ENCODE measurements at regions not wholly inside any gene's neighbourhood (a gene's known extent, or its start where the extent isn't known, plus 50 kb on each side); places are given as distances from the start of the nearest gene placed in this dataset.

DNA sequence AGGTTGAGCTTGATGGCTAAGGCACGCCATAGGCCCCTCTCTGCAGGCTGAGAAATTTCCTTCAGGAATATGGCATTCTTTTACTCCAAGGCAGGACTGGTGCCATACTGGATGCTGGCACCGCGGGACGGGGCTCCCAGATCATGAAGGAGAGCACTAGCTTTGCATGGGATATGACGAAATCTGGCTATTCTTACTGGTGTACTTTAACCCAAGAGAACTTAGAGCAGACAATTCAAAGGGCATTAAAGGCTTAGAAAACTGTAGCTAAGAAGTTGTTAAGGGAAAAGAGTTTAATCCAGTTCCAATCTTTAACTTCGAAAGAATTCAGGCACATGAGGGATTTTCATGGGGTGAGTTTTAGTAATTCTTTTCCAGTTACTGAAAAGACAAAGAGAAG is 204.4 kb upstream of the ESRRG start:
- ATAC-seq (ENCODE audit: insufficient number of reproducible peaks, low FRiP score, low read depth) = no peak
- Histone ChIP-seq H3K27ac (no peak overlapping the region), H3K4me3 (no peak overlapping the region), H3K27me3 (replicated peaks; ENCODE audit: insufficient read depth) (no peaks in the 10 kb centered on the region), H3K9me3 (no peaks in the 10 kb centered on the region), H3K36me3 (no peaks in the 10 kb centered on the region), H3K4me1 (ENCODE audit: control insufficient read depth in 1 of 2, low read depth in 2 of 2) (no peaks in the 10 kb centered on the region)
- no peak for DNase-seq (ENCODE audit: low spot score)
- TF ChIP-seq CTCF (IDR thresholded peaks at IDR 0.05) = no peak

DNA sequence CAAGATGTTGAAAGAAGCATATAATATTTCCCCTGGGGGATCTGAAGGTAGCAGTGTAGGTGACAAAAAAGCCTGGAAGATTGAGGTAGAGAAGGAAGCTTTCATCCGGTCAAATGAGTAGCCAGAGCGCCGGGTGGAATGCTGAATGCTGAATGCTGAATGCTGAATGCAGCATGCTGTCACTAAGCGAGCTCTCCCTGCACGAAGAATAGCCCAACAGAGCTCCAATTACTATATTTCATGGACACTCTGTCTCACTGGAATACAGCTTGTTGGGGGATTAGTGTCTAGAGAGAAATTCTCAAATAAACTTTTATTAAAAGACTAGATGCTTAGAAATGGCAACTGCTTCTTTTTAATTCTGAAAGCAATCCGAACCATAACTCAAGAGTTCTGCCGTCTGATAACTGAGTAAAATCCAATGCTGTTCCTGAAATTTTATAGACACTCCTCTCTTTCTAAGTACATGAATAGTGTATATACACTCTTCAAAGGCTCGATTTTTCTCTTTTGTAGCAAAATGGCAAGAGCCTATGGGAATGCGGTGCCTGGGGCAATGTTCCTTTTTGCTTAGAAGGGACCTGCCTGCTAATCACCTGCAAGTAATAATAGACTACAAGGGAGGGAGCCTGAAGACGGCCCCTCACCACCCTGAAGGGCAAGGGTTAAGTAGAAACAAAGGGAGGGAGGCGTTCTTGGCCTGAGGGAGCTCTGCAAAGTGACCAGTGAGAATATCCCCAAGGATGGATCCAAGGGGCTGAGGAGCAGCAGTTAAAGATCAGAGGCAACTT is 203.7 kb upstream of the ESRRG start:
- Histone ChIP-seq H3K9me3 (no peaks in the 10 kb centered on the region), H3K36me3 (no peaks in the 10 kb centered on the region), H3K27me3 (replicated peaks; ENCODE audit: insufficient read depth) (no peaks in the 10 kb centered on the region), H3K4me3 (no peak overlapping the region), H3K27ac (no peak overlapping the region), H3K4me1 (ENCODE audit: control insufficient read depth in 1 of 2, low read depth in 2 of 2) (no peaks in the 10 kb centered on the region)
- TF ChIP-seq CTCF (IDR thresholded peaks at IDR 0.05) = no peak
- DNase-seq (ENCODE audit: low spot score) (no peak), ATAC-seq (ENCODE audit: insufficient number of reproducible peaks, low FRiP score, low read depth) (no peak)

- no peak overlapping the region for H3K4me3 ChIP-seq
- H3K4me1 ChIP-seq (ENCODE audit: control insufficient read depth in 1 of 2, low read depth in 2 of 2) = no peaks in the 10 kb centered on the region
- H3K9me3 ChIP-seq = no peaks in the 10 kb centered on the region
- DNase-seq (ENCODE audit: low spot score) (no peak), ATAC-seq (ENCODE audit: insufficient number of reproducible peaks, low FRiP score, low read depth) (no peak)
- no peak overlapping the region for H3K27ac ChIP-seq
- no peaks in the 10 kb centered on the region for H3K27me3 ChIP-seq (replicated peaks; ENCODE audit: insufficient read depth)
- no peaks in the 10 kb centered on the region for H3K36me3 ChIP-seq
- no peak for TF ChIP-seq CTCF (IDR thresholded peaks at IDR 0.05)
These were observed 202.9 kb upstream of the ESRRG start for GRCh38 chr1:216925962-216926625.

- Histone ChIP-seq H3K4me3 (no peak overlapping the region), H3K27ac (no peak overlapping the region), H3K4me1 (ENCODE audit: control insufficient read depth in 1 of 2, low read depth in 2 of 2) (no peaks in the 10 kb centered on the region), H3K9me3 (no peaks in the 10 kb centered on the region), H3K36me3 (no peaks in the 10 kb centered on the region), H3K27me3 (replicated peaks; ENCODE audit: insufficient read depth) (no peaks in the 10 kb centered on the region)
- TF ChIP-seq CTCF (IDR thresholded peaks at IDR 0.05) = no peak
- DNase-seq (ENCODE audit: low spot score) (no peak), ATAC-seq (ENCODE audit: insufficient number of reproducible peaks, low FRiP score, low read depth) (no peak)
These were observed 201.5 kb upstream of the ESRRG start for GRCh38 chr1:216924732-216925131.

DNA sequence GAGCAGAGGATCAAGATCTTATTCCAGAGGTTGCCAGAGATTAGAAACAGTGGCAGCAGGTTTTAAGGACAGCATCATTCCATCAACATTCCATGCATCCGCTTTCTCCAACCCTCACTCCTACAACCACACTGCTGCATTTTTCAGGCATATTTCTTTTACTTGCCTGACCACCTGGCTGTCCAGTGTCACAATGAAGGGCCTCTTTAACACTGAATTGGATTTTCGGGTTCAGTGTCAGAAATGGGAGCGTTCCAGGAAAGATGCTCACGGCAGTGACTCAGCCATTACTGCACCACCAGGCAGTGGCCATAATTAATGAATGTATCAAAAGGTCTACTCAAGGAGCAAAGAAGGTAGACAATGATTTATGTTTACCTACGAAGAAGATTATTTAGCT is 200.4 kb upstream of the ESRRG start:
- no peaks in the 10 kb centered on the region for H3K36me3 ChIP-seq
- no peaks in the 10 kb centered on the region for H3K27me3 ChIP-seq (replicated peaks; ENCODE audit: insufficient read depth)
- no peak overlapping the region for H3K4me3 ChIP-seq
- no peak for TF ChIP-seq CTCF (IDR thresholded peaks at IDR 0.05)
- ATAC-seq (ENCODE audit: insufficient number of reproducible peaks, low FRiP score, low read depth) (no peak), DNase-seq (ENCODE audit: low spot score) (no peak)
- no peaks in the 10 kb centered on the region for H3K4me1 ChIP-seq (ENCODE audit: control insufficient read depth in 1 of 2, low read depth in 2 of 2)
- no peak overlapping the region for H3K27ac ChIP-seq
- no peaks in the 10 kb centered on the region for H3K9me3 ChIP-seq

Data from thoracic aorta (tissue), 2 donors.